ENCODE measurements at regions not wholly inside any gene's neighbourhood (a gene's known extent, or its start where the extent isn't known, plus 50 kb on each side); places are given as distances from the start of the nearest gene placed in this dataset.

DNA sequence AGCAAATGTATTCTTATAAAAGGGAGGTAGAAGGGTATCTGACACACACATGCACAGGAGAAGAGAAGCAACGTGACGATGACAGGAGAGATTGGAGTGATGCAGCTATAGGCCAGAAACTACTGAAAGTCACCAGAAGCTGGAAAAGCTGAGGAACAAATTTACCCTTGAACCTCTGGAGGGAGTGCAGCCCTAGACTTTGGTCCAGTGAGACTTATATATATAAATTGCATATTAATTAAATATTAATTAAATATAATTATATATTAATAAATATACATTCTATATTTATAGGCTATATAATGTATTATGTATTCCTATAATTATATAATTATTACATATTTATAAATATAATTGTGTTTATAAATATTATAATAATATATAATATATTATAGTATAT, 96.5 kb upstream of the LMCD1 start:
- TF ChIP-seq TAF1 (IDR thresholded peaks at IDR 0.05; ENCODE audit: borderline replicate concordance, low read depth, low read length), result no peak
- TF ChIP-seq, protein P1, sequence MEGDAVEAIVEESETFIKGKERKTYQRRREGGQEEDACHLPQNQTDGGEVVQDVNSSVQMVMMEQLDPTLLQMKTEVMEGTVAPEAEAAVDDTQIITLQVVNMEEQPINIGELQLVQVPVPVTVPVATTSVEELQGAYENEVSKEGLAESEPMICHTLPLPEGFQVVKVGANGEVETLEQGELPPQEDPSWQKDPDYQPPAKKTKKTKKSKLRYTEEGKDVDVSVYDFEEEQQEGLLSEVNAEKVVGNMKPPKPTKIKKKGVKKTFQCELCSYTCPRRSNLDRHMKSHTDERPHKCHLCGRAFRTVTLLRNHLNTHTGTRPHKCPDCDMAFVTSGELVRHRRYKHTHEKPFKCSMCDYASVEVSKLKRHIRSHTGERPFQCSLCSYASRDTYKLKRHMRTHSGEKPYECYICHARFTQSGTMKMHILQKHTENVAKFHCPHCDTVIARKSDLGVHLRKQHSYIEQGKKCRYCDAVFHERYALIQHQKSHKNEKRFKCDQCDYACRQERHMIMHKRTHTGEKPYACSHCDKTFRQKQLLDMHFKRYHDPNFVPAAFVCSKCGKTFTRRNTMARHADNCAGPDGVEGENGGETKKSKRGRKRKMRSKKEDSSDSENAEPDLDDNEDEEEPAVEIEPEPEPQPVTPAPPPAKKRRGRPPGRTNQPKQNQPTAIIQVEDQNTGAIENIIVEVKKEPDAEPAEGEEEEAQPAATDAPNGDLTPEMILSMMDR (IDR thresholded peaks at IDR 0.05 in 2 of 3, conservative IDR thresholded peaks at IDR 0.05 in 1 of 3; ENCODE audit: control insufficient read depth in 2 of 3, extremely low read depth in 1 of 3, insufficient read depth in 1 of 3, low read depth in 3 of 3, low read length in 3 of 3), result no peak
- TF ChIP-seq, protein P2, sequence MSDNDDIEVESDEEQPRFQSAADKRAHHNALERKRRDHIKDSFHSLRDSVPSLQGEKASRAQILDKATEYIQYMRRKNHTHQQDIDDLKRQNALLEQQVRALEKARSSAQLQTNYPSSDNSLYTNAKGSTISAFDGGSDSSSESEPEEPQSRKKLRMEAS (IDR thresholded peaks at IDR 0.05; ENCODE audit: low read depth, low read length), result no peak
- TF ChIP-seq, protein P3, sequence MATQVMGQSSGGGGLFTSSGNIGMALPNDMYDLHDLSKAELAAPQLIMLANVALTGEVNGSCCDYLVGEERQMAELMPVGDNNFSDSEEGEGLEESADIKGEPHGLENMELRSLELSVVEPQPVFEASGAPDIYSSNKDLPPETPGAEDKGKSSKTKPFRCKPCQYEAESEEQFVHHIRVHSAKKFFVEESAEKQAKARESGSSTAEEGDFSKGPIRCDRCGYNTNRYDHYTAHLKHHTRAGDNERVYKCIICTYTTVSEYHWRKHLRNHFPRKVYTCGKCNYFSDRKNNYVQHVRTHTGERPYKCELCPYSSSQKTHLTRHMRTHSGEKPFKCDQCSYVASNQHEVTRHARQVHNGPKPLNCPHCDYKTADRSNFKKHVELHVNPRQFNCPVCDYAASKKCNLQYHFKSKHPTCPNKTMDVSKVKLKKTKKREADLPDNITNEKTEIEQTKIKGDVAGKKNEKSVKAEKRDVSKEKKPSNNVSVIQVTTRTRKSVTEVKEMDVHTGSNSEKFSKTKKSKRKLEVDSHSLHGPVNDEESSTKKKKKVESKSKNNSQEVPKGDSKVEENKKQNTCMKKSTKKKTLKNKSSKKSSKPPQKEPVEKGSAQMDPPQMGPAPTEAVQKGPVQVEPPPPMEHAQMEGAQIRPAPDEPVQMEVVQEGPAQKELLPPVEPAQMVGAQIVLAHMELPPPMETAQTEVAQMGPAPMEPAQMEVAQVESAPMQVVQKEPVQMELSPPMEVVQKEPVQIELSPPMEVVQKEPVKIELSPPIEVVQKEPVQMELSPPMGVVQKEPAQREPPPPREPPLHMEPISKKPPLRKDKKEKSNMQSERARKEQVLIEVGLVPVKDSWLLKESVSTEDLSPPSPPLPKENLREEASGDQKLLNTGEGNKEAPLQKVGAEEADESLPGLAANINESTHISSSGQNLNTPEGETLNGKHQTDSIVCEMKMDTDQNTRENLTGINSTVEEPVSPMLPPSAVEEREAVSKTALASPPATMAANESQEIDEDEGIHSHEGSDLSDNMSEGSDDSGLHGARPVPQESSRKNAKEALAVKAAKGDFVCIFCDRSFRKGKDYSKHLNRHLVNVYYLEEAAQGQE (IDR thresholded peaks at IDR 0.05; ENCODE audit: low read depth, low read length), result no peak
- TF ChIP-seq, protein P4, sequence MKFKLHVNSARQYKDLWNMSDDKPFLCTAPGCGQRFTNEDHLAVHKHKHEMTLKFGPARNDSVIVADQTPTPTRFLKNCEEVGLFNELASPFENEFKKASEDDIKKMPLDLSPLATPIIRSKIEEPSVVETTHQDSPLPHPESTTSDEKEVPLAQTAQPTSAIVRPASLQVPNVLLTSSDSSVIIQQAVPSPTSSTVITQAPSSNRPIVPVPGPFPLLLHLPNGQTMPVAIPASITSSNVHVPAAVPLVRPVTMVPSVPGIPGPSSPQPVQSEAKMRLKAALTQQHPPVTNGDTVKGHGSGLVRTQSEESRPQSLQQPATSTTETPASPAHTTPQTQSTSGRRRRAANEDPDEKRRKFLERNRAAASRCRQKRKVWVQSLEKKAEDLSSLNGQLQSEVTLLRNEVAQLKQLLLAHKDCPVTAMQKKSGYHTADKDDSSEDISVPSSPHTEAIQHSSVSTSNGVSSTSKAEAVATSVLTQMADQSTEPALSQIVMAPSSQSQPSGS (IDR thresholded peaks at IDR 0.05; ENCODE audit: low read length), result no peak
- TF ChIP-seq, protein P5, sequence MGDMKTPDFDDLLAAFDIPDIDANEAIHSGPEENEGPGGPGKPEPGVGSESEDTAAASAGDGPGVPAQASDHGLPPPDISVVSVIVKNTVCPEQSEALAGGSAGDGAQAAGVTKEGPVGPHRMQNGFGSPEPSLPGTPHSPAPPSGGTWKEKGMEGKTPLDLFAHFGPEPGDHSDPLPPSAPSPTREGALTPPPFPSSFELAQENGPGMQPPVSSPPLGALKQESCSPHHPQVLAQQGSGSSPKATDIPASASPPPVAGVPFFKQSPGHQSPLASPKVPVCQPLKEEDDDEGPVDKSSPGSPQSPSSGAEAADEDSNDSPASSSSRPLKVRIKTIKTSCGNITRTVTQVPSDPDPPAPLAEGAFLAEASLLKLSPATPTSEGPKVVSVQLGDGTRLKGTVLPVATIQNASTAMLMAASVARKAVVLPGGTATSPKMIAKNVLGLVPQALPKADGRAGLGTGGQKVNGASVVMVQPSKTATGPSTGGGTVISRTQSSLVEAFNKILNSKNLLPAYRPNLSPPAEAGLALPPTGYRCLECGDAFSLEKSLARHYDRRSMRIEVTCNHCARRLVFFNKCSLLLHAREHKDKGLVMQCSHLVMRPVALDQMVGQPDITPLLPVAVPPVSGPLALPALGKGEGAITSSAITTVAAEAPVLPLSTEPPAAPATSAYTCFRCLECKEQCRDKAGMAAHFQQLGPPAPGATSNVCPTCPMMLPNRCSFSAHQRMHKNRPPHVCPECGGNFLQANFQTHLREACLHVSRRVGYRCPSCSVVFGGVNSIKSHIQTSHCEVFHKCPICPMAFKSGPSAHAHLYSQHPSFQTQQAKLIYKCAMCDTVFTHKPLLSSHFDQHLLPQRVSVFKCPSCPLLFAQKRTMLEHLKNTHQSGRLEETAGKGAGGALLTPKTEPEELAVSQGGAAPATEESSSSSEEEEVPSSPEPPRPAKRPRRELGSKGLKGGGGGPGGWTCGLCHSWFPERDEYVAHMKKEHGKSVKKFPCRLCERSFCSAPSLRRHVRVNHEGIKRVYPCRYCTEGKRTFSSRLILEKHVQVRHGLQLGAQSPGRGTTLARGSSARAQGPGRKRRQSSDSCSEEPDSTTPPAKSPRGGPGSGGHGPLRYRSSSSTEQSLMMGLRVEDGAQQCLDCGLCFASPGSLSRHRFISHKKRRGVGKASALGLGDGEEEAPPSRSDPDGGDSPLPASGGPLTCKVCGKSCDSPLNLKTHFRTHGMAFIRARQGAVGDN (IDR thresholded peaks at IDR 0.05), result no peak
- no peak for TF ChIP-seq POLR2AphosphoS2 (IDR thresholded peaks at IDR 0.05; ENCODE audit: low read depth, low read length)
- TF ChIP-seq NFIC (IDR thresholded peaks at IDR 0.05; ENCODE audit: low read depth, low read length), result no peak
- TF ChIP-seq POLR2A (IDR thresholded peaks at IDR 0.05; ENCODE audit: low read depth, low read length), result no peak
- TF ChIP-seq MXI1 (IDR thresholded peaks at IDR 0.05; ENCODE audit: low read depth, low read length), result no peak
- no peak for TF ChIP-seq TCF12 (IDR thresholded peaks at IDR 0.05; ENCODE audit: low read depth, low read length)
- no peak for TF ChIP-seq SP1 (IDR thresholded peaks at IDR 0.05; ENCODE audit: low read depth, low read length)
- TF ChIP-seq POLR2AphosphoS5 (IDR thresholded peaks at IDR 0.05; ENCODE audit: low read length), result no peak
- TF ChIP-seq NRF1 (conservative IDR thresholded peaks at IDR 0.05; ENCODE audit: low read depth, low read length), result no peak
